Panc1 (cell line): ENCODE measurements at regions not wholly inside any gene's neighbourhood (a gene's known extent, or its start where the extent isn't known, plus 50 kb on each side); places are given as distances from the start of the nearest gene placed in this dataset.

Experiments
- ATAC-seq: fragments of 200-7000 bp; cut with Tn5 transposase; 2 replicates; pipeline ENCODE4 v1.9.1; 2020; ENCODE audit warnings: mild to moderate bottlenecking, moderate library complexity
- BruUV-seq: library from RNA; stranded (reverse); fragments of 400-500 nt; replicated peaks from 2 replicates; lab custom pipeline; 2021; lab: Mats Ljungman, UMichigan
- CTCF ChIA-PET: fragments of 300-600 bp; sonication (Branson Sonifier 250); formaldehyde crosslinking; loops from one replicate; lab custom pipeline; 2022; ENCODE audit warnings: antibody characterized with exemption; lab: Charles Lee
- POLR2A ChIA-PET: fragments of 300-600 bp; sonication (Branson Sonifier 250); formaldehyde crosslinking; loops from one replicate; lab custom pipeline; 2022; ENCODE audit warnings: antibody characterized with exemption; lab: Charles Lee
- DNase-seq: peaks from one replicate; pipeline ENCODE4 v3.0.0-alpha.2; 2010; ENCODE audit warnings: low read depth, low spot score
- H3K27ac ChIP-seq: 2 replicates; pipeline ENCODE4 v1.5.1; 2011; ENCODE audit warnings: mild to moderate bottlenecking, low read length, inconsistent platforms
- H3K27me3 ChIP-seq: fragments of 200-500 bp; sonication (Bioruptor generic); 2 replicates; pipeline ENCODE4 v1.6.0; 2014; ENCODE audit warnings: low read length, inconsistent platforms; ENCODE audit not compliant: control insufficient read depth, insufficient read depth
- H3K36me3 ChIP-seq: fragments of 200-500 bp; sonication (Bioruptor generic); 2 replicates; pipeline ENCODE4 v1.5.1; 2014; ENCODE audit warnings: inconsistent platforms, mild to moderate bottlenecking, low read length, moderate library complexity; ENCODE audit not compliant: control insufficient read depth, insufficient read depth
- H3K4me1 ChIP-seq: 2 replicates; pipeline ENCODE4 v1.5.1; 2011; ENCODE audit warnings: inconsistent platforms, mild to moderate bottlenecking, low read length, moderate library complexity; ENCODE audit not compliant: control insufficient read depth, insufficient read depth
- H3K4me3 ChIP-seq, 2 experiments: 2 replicates each; pipeline ENCODE4 v1.5.1; 2011 to 2012; ENCODE audit warnings: low read depth in 2 of 2, low read length in 2 of 2, mild to moderate bottlenecking in 2 of 2, inconsistent platforms in 1 of 2, moderate library complexity in 1 of 2
- H3K9me3 ChIP-seq: fragments of 200-500 bp; sonication (Bioruptor generic); 2 replicates; pipeline ENCODE4 v1.5.1; 2014; ENCODE audit warnings: low read depth, mild to moderate bottlenecking, inconsistent platforms, low read length, moderate library complexity; ENCODE audit not compliant: control insufficient read depth, insufficient read depth
- POLR2AphosphoS5 ChIP-seq: IDR thresholded peaks from 2 replicates; pipeline ENCODE4 v1.6.1; 2012; ENCODE audit warnings: mild to moderate bottlenecking, low read depth, low read length, moderate library complexity
- SIN3A ChIP-seq: IDR thresholded peaks from 2 replicates; pipeline ENCODE4 v1.6.1; 2012; ENCODE audit warnings: low read depth, mild to moderate bottlenecking, low read length, moderate library complexity, borderline replicate concordance; ENCODE audit not compliant: insufficient read depth
- TCF7L2 ChIP-seq: IDR thresholded peaks from 2 replicates; pipeline ENCODE4 v1.6.1; 2011; ENCODE audit warnings: mild to moderate bottlenecking, low read depth, low read length, inconsistent platforms
- in situ Hi-C: cut with HindIII; loops from 2 replicates; pipeline ENCODE4 v1.10.0; 2016; ENCODE audit warnings: low sequenced_read_pairs, low pct_unique_long_range_greater_than_20kb
- intact Hi-C: fragments of 100-400 bp; cut with micrococcal nuclease; formaldehyde crosslinking; loops from one replicate; pipeline ENCODE4 v1.10.0; 2022; ENCODE audit not compliant: unreplicated experiment
- TF ChIP-seq, protein P1 (sequence below), 2 experiments: IDR thresholded peaks; 2 replicates each; pipeline ENCODE4 v1.6.1; 2011 to 2012; ENCODE audit warnings: low read depth in 2 of 2, control low read depth in 1 of 2, low read length in 1 of 2, mild to moderate bottlenecking in 1 of 2, moderate library complexity in 1 of 2; ENCODE audit not compliant: insufficient read depth in 1 of 2
- TF ChIP-seq, protein P2 (sequence below): fragments of 450-650 bp; IDR thresholded peaks from 2 replicates; pipeline ENCODE4 v1.5.1; 2017; ENCODE audit warnings: mild to moderate bottlenecking

DNA sequence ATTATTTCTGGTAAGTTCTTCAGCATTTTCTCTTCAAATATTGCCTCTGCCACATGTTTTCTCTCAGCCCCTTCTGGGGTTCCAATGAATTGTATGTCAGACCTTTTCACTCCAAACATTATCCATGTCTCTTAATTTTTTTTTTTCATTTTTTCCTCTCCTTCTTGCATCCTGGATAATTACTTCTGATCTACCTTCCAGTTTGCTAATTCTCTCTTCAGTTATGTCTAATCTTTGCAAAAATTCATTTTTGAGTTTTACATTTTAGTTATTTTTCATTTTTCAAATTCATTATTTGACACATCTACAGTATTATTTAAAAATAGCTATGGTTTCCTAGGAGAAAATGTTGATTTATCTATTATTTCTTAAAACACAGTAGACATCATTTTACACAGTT is 271.7 kb downstream of the TFAP2B start:
- no peak for ATAC-seq
- no peaks in the 10 kb centered on the region for H3K4me1 ChIP-seq
- ChIA-PET POLR2A (no interaction called here), CTCF (no interaction called here)
- no TSS peak for BruUV-seq
- intact Hi-C loops, result no loop called here
- DNase-seq, result no peak
- peaks cover 9% of the 10 kb centered on the region; the same call in 1 of the 2 replicates for H3K9me3 ChIP-seq
- H3K27me3 ChIP-seq, result no peaks in the 10 kb centered on the region
- in situ Hi-C loops, result no loop called here
- no peak overlapping the region for H3K27ac ChIP-seq
- no peak overlapping the region for H3K4me3 ChIP-seq
- H3K36me3 ChIP-seq, result no peaks in the 10 kb centered on the region
- TF ChIP-seq, protein P1, sequence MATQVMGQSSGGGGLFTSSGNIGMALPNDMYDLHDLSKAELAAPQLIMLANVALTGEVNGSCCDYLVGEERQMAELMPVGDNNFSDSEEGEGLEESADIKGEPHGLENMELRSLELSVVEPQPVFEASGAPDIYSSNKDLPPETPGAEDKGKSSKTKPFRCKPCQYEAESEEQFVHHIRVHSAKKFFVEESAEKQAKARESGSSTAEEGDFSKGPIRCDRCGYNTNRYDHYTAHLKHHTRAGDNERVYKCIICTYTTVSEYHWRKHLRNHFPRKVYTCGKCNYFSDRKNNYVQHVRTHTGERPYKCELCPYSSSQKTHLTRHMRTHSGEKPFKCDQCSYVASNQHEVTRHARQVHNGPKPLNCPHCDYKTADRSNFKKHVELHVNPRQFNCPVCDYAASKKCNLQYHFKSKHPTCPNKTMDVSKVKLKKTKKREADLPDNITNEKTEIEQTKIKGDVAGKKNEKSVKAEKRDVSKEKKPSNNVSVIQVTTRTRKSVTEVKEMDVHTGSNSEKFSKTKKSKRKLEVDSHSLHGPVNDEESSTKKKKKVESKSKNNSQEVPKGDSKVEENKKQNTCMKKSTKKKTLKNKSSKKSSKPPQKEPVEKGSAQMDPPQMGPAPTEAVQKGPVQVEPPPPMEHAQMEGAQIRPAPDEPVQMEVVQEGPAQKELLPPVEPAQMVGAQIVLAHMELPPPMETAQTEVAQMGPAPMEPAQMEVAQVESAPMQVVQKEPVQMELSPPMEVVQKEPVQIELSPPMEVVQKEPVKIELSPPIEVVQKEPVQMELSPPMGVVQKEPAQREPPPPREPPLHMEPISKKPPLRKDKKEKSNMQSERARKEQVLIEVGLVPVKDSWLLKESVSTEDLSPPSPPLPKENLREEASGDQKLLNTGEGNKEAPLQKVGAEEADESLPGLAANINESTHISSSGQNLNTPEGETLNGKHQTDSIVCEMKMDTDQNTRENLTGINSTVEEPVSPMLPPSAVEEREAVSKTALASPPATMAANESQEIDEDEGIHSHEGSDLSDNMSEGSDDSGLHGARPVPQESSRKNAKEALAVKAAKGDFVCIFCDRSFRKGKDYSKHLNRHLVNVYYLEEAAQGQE (IDR thresholded peaks at IDR 0.05; ENCODE audit: insufficient read depth in 1 of 2, low read depth in 2 of 2, low read length in 1 of 2), result no peak
- TF ChIP-seq SIN3A, result no peak
- TF ChIP-seq, protein P2, sequence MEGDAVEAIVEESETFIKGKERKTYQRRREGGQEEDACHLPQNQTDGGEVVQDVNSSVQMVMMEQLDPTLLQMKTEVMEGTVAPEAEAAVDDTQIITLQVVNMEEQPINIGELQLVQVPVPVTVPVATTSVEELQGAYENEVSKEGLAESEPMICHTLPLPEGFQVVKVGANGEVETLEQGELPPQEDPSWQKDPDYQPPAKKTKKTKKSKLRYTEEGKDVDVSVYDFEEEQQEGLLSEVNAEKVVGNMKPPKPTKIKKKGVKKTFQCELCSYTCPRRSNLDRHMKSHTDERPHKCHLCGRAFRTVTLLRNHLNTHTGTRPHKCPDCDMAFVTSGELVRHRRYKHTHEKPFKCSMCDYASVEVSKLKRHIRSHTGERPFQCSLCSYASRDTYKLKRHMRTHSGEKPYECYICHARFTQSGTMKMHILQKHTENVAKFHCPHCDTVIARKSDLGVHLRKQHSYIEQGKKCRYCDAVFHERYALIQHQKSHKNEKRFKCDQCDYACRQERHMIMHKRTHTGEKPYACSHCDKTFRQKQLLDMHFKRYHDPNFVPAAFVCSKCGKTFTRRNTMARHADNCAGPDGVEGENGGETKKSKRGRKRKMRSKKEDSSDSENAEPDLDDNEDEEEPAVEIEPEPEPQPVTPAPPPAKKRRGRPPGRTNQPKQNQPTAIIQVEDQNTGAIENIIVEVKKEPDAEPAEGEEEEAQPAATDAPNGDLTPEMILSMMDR, result no peak
- no peak for TF ChIP-seq TCF7L2
- TF ChIP-seq POLR2AphosphoS5, result no peak

DNA sequence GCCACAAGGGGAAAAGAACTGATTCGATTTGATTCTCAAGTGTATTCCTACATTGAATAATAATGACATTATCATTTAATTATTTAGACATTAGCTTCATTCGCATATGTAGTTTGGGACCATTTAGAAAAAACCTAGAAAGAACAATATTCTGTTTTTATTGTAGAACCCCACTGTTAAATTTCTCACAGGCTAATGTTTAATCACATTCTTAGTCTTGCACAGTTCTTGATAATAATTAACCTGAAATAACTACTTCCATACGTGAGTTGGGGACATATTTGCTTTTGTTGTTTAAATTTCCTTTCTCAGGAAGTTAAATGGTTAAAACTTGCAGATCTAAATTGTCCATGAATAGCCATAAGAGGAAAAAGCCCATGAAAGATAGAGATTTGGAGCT is 275.2 kb downstream of the TFAP2B start:
- no TSS peak for BruUV-seq
- intact Hi-C loops, result no loop called here
- Histone ChIP-seq H3K36me3 (no peaks in the 10 kb centered on the region), H3K9me3 (peaks cover 9% of the 10 kb centered on the region; the same call in 1 of the 2 replicates), H3K4me1 (no peaks in the 10 kb centered on the region), H3K27me3 (no peaks in the 10 kb centered on the region), H3K4me3 (no peak overlapping the region), H3K27ac (no peak overlapping the region)
- DNase-seq, result no peak
- TF ChIP-seq, protein P1 (IDR thresholded peaks at IDR 0.05; ENCODE audit: insufficient read depth in 1 of 2, low read depth in 2 of 2, low read length in 1 of 2), result no peak
- no peak for TF ChIP-seq TCF7L2
- no peak for TF ChIP-seq POLR2AphosphoS5
- TF ChIP-seq SIN3A, result no peak
- TF ChIP-seq, protein P2, result no peak
- in situ Hi-C loops, result no loop called here
- ChIA-PET POLR2A (no interaction called here), CTCF (no interaction called here)
- no peak for ATAC-seq
